GM12874 (cell line): ENCODE measurements at regions not wholly inside any gene's neighbourhood (a gene's known extent, or its start where the extent isn't known, plus 50 kb on each side); places are given as distances from the start of the nearest gene placed in this dataset.

Experiments
- CTCF ChIP-seq: IDR thresholded peaks from 2 replicates; pipeline ENCODE4 v1.5.1; 2011; ENCODE audit warnings: low read depth, mild to moderate bottlenecking, control low read depth, low read length, moderate library complexity; ENCODE audit not compliant: insufficient read depth

GRCh38 chr10:108434559-108435252, 1270.2 kb upstream of the SORCS1 start:
- no peak for TF ChIP-seq CTCF

GRCh38 chr10:108427146-108427545, 1262.6 kb upstream of the SORCS1 start:
- TF ChIP-seq CTCF: no peak

DNA sequence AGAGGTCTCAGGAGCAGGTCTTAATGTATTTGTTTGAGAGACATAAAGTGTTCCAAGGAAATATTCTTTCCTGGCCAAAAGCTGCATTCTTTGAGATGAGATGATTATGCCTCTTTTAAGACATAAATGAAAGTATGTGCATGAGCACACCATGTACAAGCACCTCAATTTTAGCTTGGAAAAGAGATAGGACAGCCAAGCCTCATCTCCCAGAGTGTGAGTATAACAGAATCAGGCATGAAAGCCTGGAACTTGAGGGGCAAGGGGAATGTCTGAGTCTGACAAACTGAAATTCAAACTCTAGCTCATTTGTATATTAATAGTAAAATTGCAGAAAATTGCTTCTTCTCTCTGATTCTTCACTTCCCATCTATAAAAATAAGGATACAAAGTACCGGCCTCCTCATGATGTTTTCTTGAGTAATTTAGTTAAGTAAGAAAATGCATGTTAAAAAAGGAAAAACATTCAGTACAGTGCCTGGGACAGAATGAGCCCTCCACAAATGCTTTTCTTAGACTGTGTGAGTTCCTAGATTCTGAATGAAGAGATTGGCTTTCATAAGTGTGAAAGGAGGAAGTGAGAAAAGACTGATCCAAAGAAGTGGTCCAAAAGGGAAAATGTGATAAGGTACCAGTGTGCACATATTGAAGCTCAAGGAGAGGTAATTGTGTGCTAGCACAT, 1260.9 kb upstream of the SORCS1 start:
- TF ChIP-seq CTCF: no peak

- no peak for TF ChIP-seq CTCF
Measured at GRCh38 chr10:108424656-108425055, 1260.2 kb upstream of the SORCS1 start.

DNA sequence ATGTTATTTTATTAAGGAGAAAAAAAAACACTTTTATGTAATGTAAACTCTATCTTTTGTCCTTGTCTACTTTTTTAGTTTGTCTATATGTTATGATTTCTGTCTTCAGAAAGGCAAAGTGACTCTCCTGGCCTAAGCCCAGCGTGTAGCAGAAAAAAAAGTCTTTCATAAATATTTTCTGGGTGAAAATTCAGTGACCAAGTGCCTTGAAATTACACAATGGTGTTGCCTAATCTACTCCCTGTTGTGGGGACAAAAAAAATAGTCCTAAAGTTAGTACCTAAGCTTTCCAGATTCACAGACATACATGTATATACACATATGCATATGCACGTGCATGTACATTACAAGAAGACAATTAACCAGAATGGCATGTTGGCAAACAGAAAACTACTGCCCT, 1257.8 kb upstream of the SORCS1 start:
- TF ChIP-seq CTCF: no peak

DNA sequence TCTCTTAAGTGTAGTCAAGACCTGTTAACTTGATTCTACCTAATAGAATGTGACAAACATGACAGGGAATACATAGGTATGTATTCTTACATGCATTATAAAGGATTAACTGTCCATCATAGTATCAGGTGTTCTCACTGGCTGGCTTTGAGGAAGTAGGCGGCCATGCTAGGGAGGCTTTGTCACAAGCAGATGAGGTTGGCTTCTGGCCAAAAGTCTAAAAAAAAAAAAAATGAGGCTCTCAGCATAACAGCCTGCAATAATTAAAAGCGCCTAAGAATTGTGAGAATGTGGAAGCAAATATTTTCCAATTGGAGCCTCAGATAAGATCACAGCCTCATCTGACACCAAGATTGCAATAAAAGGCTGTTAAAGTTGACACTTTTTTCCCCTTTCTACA, 1256.8 kb upstream of the SORCS1 start:
- no peak for TF ChIP-seq CTCF

DNA sequence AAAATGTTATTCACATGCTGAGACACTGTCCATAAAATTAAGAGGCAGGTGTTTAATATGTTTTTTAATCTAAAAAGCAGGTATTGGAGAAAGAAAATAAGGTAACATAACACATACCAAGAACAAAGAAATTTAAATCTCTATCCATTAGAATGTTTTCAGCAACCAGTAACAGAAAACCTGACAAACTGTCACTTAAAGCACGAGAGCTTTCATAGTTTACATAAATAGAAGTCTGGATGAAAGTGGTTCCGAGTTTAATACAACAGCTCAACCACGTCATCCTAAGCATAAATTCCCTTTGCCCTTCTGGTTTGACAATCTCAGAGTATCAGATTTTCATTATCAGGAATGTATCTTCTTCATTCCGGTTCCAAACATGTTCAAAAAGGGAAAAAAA, 1249.4 kb upstream of the SORCS1 start:
- no peak for TF ChIP-seq CTCF
